OCI-LY1 (cell line): ENCODE measurements at regions not wholly inside any gene's neighbourhood (a gene's known extent, or its start where the extent isn't known, plus 50 kb on each side); places are given as distances from the start of the nearest gene placed in this dataset.

Experiments
- CTCF ChIP-seq: fragments of 200-600 bp; sonication (generic), shearing (Covaris generic); IDR thresholded peaks from 2 replicates; pipeline ENCODE4 v1.5.1; 2017; ENCODE audit warnings: mild to moderate bottlenecking, antibody characterized with exemption, low read length, moderate library complexity, mixed read lengths
- EZH2 ChIP-seq: fragments of 200-600 bp; sonication (generic), shearing (Covaris generic); IDR thresholded peaks from 2 replicates; pipeline ENCODE4 v1.8.0; 2017; ENCODE audit warnings: borderline replicate concordance, mixed run types, mild to moderate bottlenecking, antibody characterized with exemption, low read length, moderate library complexity, mixed read lengths

- TF ChIP-seq CTCF (no peak), EZH2 (no peak)
Observed at GRCh38 chr4:23023666-23024065, 330.9 kb downstream of the GBA3 start.
